ENCODE measurements at regions not wholly inside any gene's neighbourhood (a gene's known extent, or its start where the extent isn't known, plus 50 kb on each side); places are given as distances from the start of the nearest gene placed in this dataset.

- no peak overlapping the region for H3K4me3 ChIP-seq (ENCODE audit: low read depth, low read length)
- H3K27me3 ChIP-seq (ENCODE audit: control insufficient read depth, insufficient read depth, low read length), result no peaks in the 10 kb centered on the region
- no peak for TF ChIP-seq CTCF (IDR thresholded peaks at IDR 0.05; ENCODE audit: insufficient read depth, low read length, poor library complexity, severe bottlenecking)
- DNase-seq (ENCODE audit: low read depth), result no peak
- no peaks in the 10 kb centered on the region for H3K36me3 ChIP-seq (ENCODE audit: control insufficient read depth, insufficient read depth, low read length)
Measured at GRCh38 chr3:94787066-94787465, 724.2 kb downstream of the NSUN3 start.

- no peak for TF ChIP-seq CTCF (IDR thresholded peaks at IDR 0.05; ENCODE audit: insufficient read depth, low read length, poor library complexity, severe bottlenecking)
- no peak for DNase-seq (ENCODE audit: low read depth)
- no peaks in the 10 kb centered on the region for H3K27me3 ChIP-seq (ENCODE audit: control insufficient read depth, insufficient read depth, low read length)
Measured at GRCh38 chr3:94787734-94788270, 724.9 kb downstream of the NSUN3 start.

GRCh38 chr3:94794563-94794962 is 731.7 kb downstream of the NSUN3 start:
- no peak overlapping the region for H3K4me3 ChIP-seq (ENCODE audit: low read depth, low read length)
- no peaks in the 10 kb centered on the region for H3K36me3 ChIP-seq (ENCODE audit: control insufficient read depth, insufficient read depth, low read length)
- no peaks in the 10 kb centered on the region for H3K27me3 ChIP-seq (ENCODE audit: control insufficient read depth, insufficient read depth, low read length)
- no peak for DNase-seq (ENCODE audit: low read depth)
- TF ChIP-seq CTCF (IDR thresholded peaks at IDR 0.05; ENCODE audit: insufficient read depth, low read length, poor library complexity, severe bottlenecking), result no peak

More at GRCh38 chr3:94787734-94788270, 724.9 kb downstream of the NSUN3 start:
- Histone ChIP-seq H3K4me3 (ENCODE audit: low read depth, low read length) (no peak overlapping the region), H3K36me3 (ENCODE audit: control insufficient read depth, insufficient read depth, low read length) (no peaks in the 10 kb centered on the region)

- Histone ChIP-seq H3K4me3 (ENCODE audit: low read depth, low read length) (no peak overlapping the region), H3K27me3 (ENCODE audit: control insufficient read depth, insufficient read depth, low read length) (no peaks in the 10 kb centered on the region), H3K36me3 (ENCODE audit: control insufficient read depth, insufficient read depth, low read length) (no peaks in the 10 kb centered on the region)
- DNase-seq (ENCODE audit: low read depth), result no peak
- TF ChIP-seq CTCF (IDR thresholded peaks at IDR 0.05; ENCODE audit: insufficient read depth, low read length, poor library complexity, severe bottlenecking), result no peak
Measured at GRCh38 chr3:94799420-94800060, 736.7 kb downstream of the NSUN3 start.

- H3K27me3 ChIP-seq (ENCODE audit: control insufficient read depth, insufficient read depth, low read length), result no peaks in the 10 kb centered on the region
- H3K36me3 ChIP-seq (ENCODE audit: control insufficient read depth, insufficient read depth, low read length), result no peaks in the 10 kb centered on the region
- no peak for TF ChIP-seq CTCF (IDR thresholded peaks at IDR 0.05; ENCODE audit: insufficient read depth, low read length, poor library complexity, severe bottlenecking)
- no peak overlapping the region for H3K4me3 ChIP-seq (ENCODE audit: low read depth, low read length)
- DNase-seq (ENCODE audit: low read depth), result no peak
Measured at GRCh38 chr3:94811836-94812235, 749.0 kb downstream of the NSUN3 start.

- no peak for TF ChIP-seq CTCF (IDR thresholded peaks at IDR 0.05; ENCODE audit: insufficient read depth, low read length, poor library complexity, severe bottlenecking)
- H3K4me3 ChIP-seq (ENCODE audit: low read depth, low read length), result no peak overlapping the region
- no peaks in the 10 kb centered on the region for H3K36me3 ChIP-seq (ENCODE audit: control insufficient read depth, insufficient read depth, low read length)
- no peaks in the 10 kb centered on the region for H3K27me3 ChIP-seq (ENCODE audit: control insufficient read depth, insufficient read depth, low read length)
- DNase-seq (ENCODE audit: low read depth), result no peak
Measured at GRCh38 chr3:94821241-94821640, 758.4 kb downstream of the NSUN3 start.

All from kidney epithelial cell (primary cell).